Astrocyte (in vitro differentiated cells and primary cell): ENCODE measurements at regions not wholly inside any gene's neighbourhood (a gene's known extent, or its start where the extent isn't known, plus 50 kb on each side); places are given as distances from the start of the nearest gene placed in this dataset.

ENCODE experiments used
- DNase-seq: peaks from one replicate; pipeline ENCODE4 v3.0.0-alpha.2; 2010; ENCODE audit warnings: low read depth
- FAIRE-seq: peaks from 2 replicates; lab custom pipeline; 2011; peaks lifted over from hg19 to GRCh38; lab: Jason Lieb, UNC
- H2AFZ ChIP-seq: 2 replicates; pipeline ENCODE4 v1.6.0; 2012; ENCODE audit warnings: low read depth, low read length, inconsistent platforms
- H3K27ac ChIP-seq: 2 replicates; pipeline ENCODE4 v1.5.1; 2011; ENCODE audit warnings: low read depth, low read length, inconsistent platforms
- H3K27me3 ChIP-seq: 2 replicates; pipeline ENCODE4 v1.6.0; 2011; ENCODE audit warnings: low read length, inconsistent platforms; ENCODE audit not compliant: insufficient read depth
- H3K36me3 ChIP-seq: 2 replicates; pipeline ENCODE4 v1.5.1; 2011; ENCODE audit warnings: low read length, inconsistent platforms; ENCODE audit not compliant: insufficient read depth
- H3K4me1 ChIP-seq: 2 replicates; pipeline ENCODE4 v1.5.1; 2011; ENCODE audit warnings: low read length, inconsistent platforms; ENCODE audit not compliant: insufficient read depth
- H3K4me2 ChIP-seq: 2 replicates; pipeline ENCODE4 v1.6.0; 2012; ENCODE audit warnings: low read length, inconsistent platforms
- H3K4me3 ChIP-seq: 2 replicates; pipeline ENCODE4 v1.5.1; 2011; ENCODE audit warnings: low read depth, mild to moderate bottlenecking, low read length, inconsistent platforms; ENCODE audit not compliant: insufficient read depth
- H3K79me2 ChIP-seq: 2 replicates; pipeline ENCODE4 v1.6.0; 2012; ENCODE audit warnings: mild to moderate bottlenecking, low read length, inconsistent platforms; ENCODE audit not compliant: insufficient read depth
- H3K9ac ChIP-seq: 2 replicates; pipeline ENCODE4 v1.6.0; 2012; ENCODE audit warnings: mild to moderate bottlenecking, low read length, inconsistent platforms
- H3K9me3 ChIP-seq: 2 replicates; pipeline ENCODE4 v1.5.1; 2012; ENCODE audit warnings: low read depth, mild to moderate bottlenecking, low read length, inconsistent platforms; ENCODE audit not compliant: insufficient read depth
- H4K20me1 ChIP-seq: 2 replicates; pipeline ENCODE4 v1.6.0; 2012; ENCODE audit warnings: low read length, inconsistent platforms; ENCODE audit not compliant: insufficient read depth
- H3K27ac Mint-ChIP-seq: one replicate; pipeline ENCODE4 v1.8.0; 2021; ENCODE audit warnings: mild to moderate bottlenecking, mixed read lengths; ENCODE audit not compliant: unreplicated experiment
- H3K27me3 Mint-ChIP-seq: one replicate; pipeline ENCODE4 v1.8.0; 2021; ENCODE audit warnings: low read depth, mixed read lengths; ENCODE audit not compliant: unreplicated experiment
- H3K36me3 Mint-ChIP-seq: one replicate; pipeline ENCODE4 v1.8.0; 2021; ENCODE audit warnings: low read depth, mixed read lengths; ENCODE audit not compliant: unreplicated experiment
- H3K4me1 Mint-ChIP-seq: one replicate; pipeline ENCODE4 v1.8.0; 2021; ENCODE audit warnings: low read depth, mixed read lengths; ENCODE audit not compliant: unreplicated experiment
- H3K4me3 Mint-ChIP-seq: one replicate; pipeline ENCODE4 v1.8.0; 2021; ENCODE audit warnings: mild to moderate bottlenecking, moderate library complexity, mixed read lengths; ENCODE audit not compliant: unreplicated experiment
- H3K9me3 Mint-ChIP-seq: one replicate; pipeline ENCODE4 v1.8.0; 2021; ENCODE audit warnings: mild to moderate bottlenecking, mixed read lengths; ENCODE audit not compliant: unreplicated experiment
- EZH2 ChIP-seq: IDR thresholded peaks from 2 replicates; pipeline ENCODE4 v1.6.1; 2012; ENCODE audit warnings: mild to moderate bottlenecking, low read length, inconsistent platforms; ENCODE audit not compliant: insufficient read depth
- TF ChIP-seq, protein P1 (sequence below): IDR thresholded peaks from 2 replicates; pipeline ENCODE4 v1.5.1; 2011; ENCODE audit warnings: low read depth, mild to moderate bottlenecking, inconsistent platforms, low read length, moderate library complexity; ENCODE audit not compliant: insufficient read depth

- H3K27ac Mint-ChIP-seq, result no peak overlapping the region
- Histone ChIP-seq H3K4me1 (peaks cover 6% of the 10 kb centered on the region), H3K27me3 (peaks cover 19% of the 10 kb centered on the region), H3K36me3 (no peaks in the 10 kb centered on the region), H3K4me2 (no peak overlapping the region), H3K79me2 (no peaks in the 10 kb centered on the region), H3K9me3 (peaks cover 3% of the 10 kb centered on the region), H4K20me1 (no peaks in the 10 kb centered on the region), H3K9ac (no peak overlapping the region), H3K27ac (no peak overlapping the region), H3K4me3 (no peak overlapping the region), H2AFZ (no peak overlapping the region)
- no peaks in the 10 kb centered on the region for H3K9me3 Mint-ChIP-seq
- no peak overlapping the region for H3K4me3 Mint-ChIP-seq
- FAIRE-seq (no peak), DNase-seq (no peak)
- no peak for TF ChIP-seq EZH2
- TF ChIP-seq, protein P1, sequence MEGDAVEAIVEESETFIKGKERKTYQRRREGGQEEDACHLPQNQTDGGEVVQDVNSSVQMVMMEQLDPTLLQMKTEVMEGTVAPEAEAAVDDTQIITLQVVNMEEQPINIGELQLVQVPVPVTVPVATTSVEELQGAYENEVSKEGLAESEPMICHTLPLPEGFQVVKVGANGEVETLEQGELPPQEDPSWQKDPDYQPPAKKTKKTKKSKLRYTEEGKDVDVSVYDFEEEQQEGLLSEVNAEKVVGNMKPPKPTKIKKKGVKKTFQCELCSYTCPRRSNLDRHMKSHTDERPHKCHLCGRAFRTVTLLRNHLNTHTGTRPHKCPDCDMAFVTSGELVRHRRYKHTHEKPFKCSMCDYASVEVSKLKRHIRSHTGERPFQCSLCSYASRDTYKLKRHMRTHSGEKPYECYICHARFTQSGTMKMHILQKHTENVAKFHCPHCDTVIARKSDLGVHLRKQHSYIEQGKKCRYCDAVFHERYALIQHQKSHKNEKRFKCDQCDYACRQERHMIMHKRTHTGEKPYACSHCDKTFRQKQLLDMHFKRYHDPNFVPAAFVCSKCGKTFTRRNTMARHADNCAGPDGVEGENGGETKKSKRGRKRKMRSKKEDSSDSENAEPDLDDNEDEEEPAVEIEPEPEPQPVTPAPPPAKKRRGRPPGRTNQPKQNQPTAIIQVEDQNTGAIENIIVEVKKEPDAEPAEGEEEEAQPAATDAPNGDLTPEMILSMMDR, result no peak
- peaks cover 4% of the 10 kb centered on the region for H3K4me1 Mint-ChIP-seq
- no peaks in the 10 kb centered on the region for H3K36me3 Mint-ChIP-seq
- peaks cover 42% of the 10 kb centered on the region for H3K27me3 Mint-ChIP-seq
These were observed 100.6 kb upstream of the HABP2 start for GRCh38 chr10:113452146-113452845.

DNA sequence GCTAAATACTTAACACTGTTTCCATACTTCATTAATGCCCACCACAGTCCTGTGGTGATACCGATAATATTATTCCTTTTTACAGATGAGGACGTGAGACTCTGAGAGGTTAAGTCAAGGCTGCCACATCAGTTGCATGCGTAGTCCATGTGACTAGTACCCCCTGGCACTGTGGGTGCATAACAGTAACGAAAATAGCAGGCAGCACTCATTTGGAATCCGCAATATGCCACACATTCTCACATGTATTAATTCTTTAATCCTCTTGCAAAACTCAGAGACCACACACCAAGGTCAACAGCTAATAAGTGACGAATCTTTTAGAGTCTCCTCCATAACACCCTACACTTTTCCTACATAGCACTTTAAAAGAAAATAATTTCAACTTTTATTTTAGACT lies 99.5 kb upstream of the HABP2 start:
- peaks cover 6% of the 10 kb centered on the region for H3K4me1 ChIP-seq
- FAIRE-seq (no peak), DNase-seq (no peak)
- no peak overlapping the region for H3K4me3 Mint-ChIP-seq
- H3K4me3 ChIP-seq, result no peak overlapping the region
- H3K27me3 Mint-ChIP-seq, result peaks cover 35% of the 10 kb centered on the region
- TF ChIP-seq, protein P1, result no peak
- TF ChIP-seq EZH2, result no peak
- no peaks in the 10 kb centered on the region for H3K79me2 ChIP-seq
- no peaks in the 10 kb centered on the region for H3K36me3 ChIP-seq
- H3K27ac ChIP-seq, result no peak overlapping the region
- no peak overlapping the region for H3K9ac ChIP-seq
- H4K20me1 ChIP-seq, result no peaks in the 10 kb centered on the region
- no peak overlapping the region for H2AFZ ChIP-seq
- H3K9me3 ChIP-seq, result peaks cover 3% of the 10 kb centered on the region
- no peak overlapping the region for H3K27ac Mint-ChIP-seq
- peaks cover 4% of the 10 kb centered on the region for H3K9me3 Mint-ChIP-seq
- H3K27me3 ChIP-seq, result peaks cover 20% of the 10 kb centered on the region
- peaks cover 4% of the 10 kb centered on the region for H3K4me1 Mint-ChIP-seq
- H3K4me2 ChIP-seq, result no peak overlapping the region
- no peaks in the 10 kb centered on the region for H3K36me3 Mint-ChIP-seq
